ENCODE measurements at regions not wholly inside any gene's neighbourhood (a gene's known extent, or its start where the extent isn't known, plus 50 kb on each side); places are given as distances from the start of the nearest gene placed in this dataset.

- TF ChIP-seq CTCF (IDR thresholded peaks at IDR 0.05; ENCODE audit: borderline replicate concordance, extremely low read depth, low read length, poor library complexity, severe bottlenecking) (no peak), EZH2 (IDR thresholded peaks at IDR 0.05; ENCODE audit: borderline replicate concordance, low read depth, low read length, severe bottlenecking) (no peak)
Observed at GRCh38 chr1:147825586-147825985, 65.2 kb upstream of the GJA5 start.
